ENCODE measurements at regions not wholly inside any gene's neighbourhood (a gene's known extent, or its start where the extent isn't known, plus 50 kb on each side); places are given as distances from the start of the nearest gene placed in this dataset.

- 100% methylated on average over 1 of the region's 3 CpGs; no CpG with 5 or more reads in 1 of the 2 experiments for WGBS, 2 experiments (ENCODE audit: extremely low coverage in 2 of 2, insufficient read length in 1 of 2)
- Histone ChIP-seq H2AK5ac (ENCODE audit: low read depth, low read length) (no peak overlapping the region), H3K4ac (ENCODE audit: low read depth, low read length) (no peak overlapping the region), H2BK5ac (ENCODE audit: low read depth, low read length, poor library complexity, severe bottlenecking) (no peak overlapping the region), H3K18ac (ENCODE audit: low read depth, low read length) (no peak overlapping the region), H3K4me3 (ENCODE audit: insufficient read depth, low read depth, low read length) (no peak overlapping the region), H3K56ac (ENCODE audit: extremely low read depth, insufficient read depth, low read length) (no peak overlapping the region), H2AFZ (replicated peaks; ENCODE audit: low read length, poor library complexity) (no peak overlapping the region), H3K9me1 (ENCODE audit: insufficient read depth, low read length) (no peaks in the 10 kb centered on the region), H3K4me1 (ENCODE audit: control insufficient read depth, insufficient read depth, low read length) (no peaks in the 10 kb centered on the region), H3K14ac (replicated peaks; ENCODE audit: low read depth, low read length) (no peak overlapping the region), H4K20me1 (ENCODE audit: insufficient read depth, low read length) (no peaks in the 10 kb centered on the region), H4K5ac (ENCODE audit: low read depth, low read length) (no peak overlapping the region), H2AK9ac (replicated peaks; ENCODE audit: low read depth, low read length, poor library complexity) (no peak overlapping the region), H4K8ac (ENCODE audit: low read depth in 2 of 2, low read length in 2 of 2) (no peak overlapping the region), H3K27ac (ENCODE audit: insufficient read depth, low read length) (no peak overlapping the region), H2BK20ac (ENCODE audit: low read depth, low read length) (no peak overlapping the region), H3K36me3 (ENCODE audit: control insufficient read depth, insufficient read depth, low read length) (no peaks in the 10 kb centered on the region), H4K91ac (ENCODE audit: insufficient read depth, low read depth, low read length) (no peak overlapping the region), H2BK15ac (ENCODE audit: low read depth, low read length) (no peak overlapping the region), H3K79me1 (ENCODE audit: low read depth in 1 of 2, low read length in 2 of 2) (no peaks in the 10 kb centered on the region), H3K9ac (ENCODE audit: low read depth, low read length) (no peak overlapping the region), H2BK120ac (ENCODE audit: low read depth, low read length) (no peak overlapping the region), H3K4me2 (ENCODE audit: low read depth, low read length) (no peak overlapping the region), H3K23ac (ENCODE audit: low read depth, low read length) (no peak overlapping the region), H3K9me3 (ENCODE audit: control insufficient read depth, insufficient read depth, low read length) (no peaks in the 10 kb centered on the region; the same call in 1 of the 2 replicates), H3K27me3 (ENCODE audit: control insufficient read depth, insufficient read depth, low read length) (no peaks in the 10 kb centered on the region)
- ATAC-seq (ENCODE audit: low read depth) = no peak
- in situ Hi-C loops (cut with MboI; ENCODE audit: low sequenced_read_pairs) (no loop called here), dilution Hi-C loops (cut with HindIII; ENCODE audit: low sequenced_read_pairs, unreplicated experiment) (no loop called here), intact Hi-C loops (cut with micrococcal nuclease) (no loop called here)
- ChIA-PET CTCF (no interaction called here), POLR2A (ENCODE audit: unreplicated experiment) (no interaction called here)
- TF ChIP-seq MAFK (IDR thresholded peaks at IDR 0.05; ENCODE audit: low read depth, low read length) = peak; percentile 79
- TF ChIP-seq BHLHE40 (IDR thresholded peaks at IDR 0.05; ENCODE audit: low read depth, low read length) = no peak
- no peak for TF ChIP-seq NFE2L2 (IDR thresholded peaks at IDR 0.05; ENCODE audit: low read depth, low read length)
- BruUV-seq (replicated peaks) = no TSS peak
- no peak for DNase-seq
Measured at GRCh38 chr13:90015565-90016507, 1331.7 kb upstream of the MIR17HG start.

All from IMR-90 (cell line).